Ureter (tissue), 1 donor: ENCODE measurements at regions not wholly inside any gene's neighbourhood (a gene's known extent, or its start where the extent isn't known, plus 50 kb on each side); places are given as distances from the start of the nearest gene placed in this dataset.

ENCODE experiments used
- DNase-seq: peaks from one replicate; pipeline ENCODE4 v3.0.0-alpha.2; 2020; ENCODE audit warnings: low spot score
- donor health status: DM: yes; HTN: yes; CAD: no.

- DNase-seq, result no peak
Measured at GRCh38 chr21:34022627-34023335, 50.6 kb upstream of the MRPS6 start.

DNA sequence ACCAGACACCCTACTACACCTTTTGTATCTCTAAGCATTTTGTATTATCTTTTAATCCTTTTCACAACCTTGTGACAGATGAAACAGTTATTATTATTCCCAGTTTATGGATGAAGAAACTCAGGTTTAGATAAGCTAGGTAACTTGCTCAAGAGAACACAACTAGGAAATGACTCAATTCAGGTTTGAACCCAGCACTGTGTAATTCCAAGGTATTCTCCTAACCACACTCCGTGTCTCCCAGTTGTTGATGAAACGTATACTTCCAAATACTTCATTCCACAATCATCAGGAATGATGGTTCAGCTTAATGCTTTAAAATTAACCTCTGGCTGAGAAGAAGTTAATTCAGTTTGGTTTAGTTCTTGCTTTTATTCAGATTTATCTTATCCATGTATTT lies 51.7 kb upstream of the MRPS6 start:
- DNase-seq, result no peak

GRCh38 chr21:34020983-34021553 lies 52.3 kb upstream of the MRPS6 start:
- DNase-seq, result no peak

DNA sequence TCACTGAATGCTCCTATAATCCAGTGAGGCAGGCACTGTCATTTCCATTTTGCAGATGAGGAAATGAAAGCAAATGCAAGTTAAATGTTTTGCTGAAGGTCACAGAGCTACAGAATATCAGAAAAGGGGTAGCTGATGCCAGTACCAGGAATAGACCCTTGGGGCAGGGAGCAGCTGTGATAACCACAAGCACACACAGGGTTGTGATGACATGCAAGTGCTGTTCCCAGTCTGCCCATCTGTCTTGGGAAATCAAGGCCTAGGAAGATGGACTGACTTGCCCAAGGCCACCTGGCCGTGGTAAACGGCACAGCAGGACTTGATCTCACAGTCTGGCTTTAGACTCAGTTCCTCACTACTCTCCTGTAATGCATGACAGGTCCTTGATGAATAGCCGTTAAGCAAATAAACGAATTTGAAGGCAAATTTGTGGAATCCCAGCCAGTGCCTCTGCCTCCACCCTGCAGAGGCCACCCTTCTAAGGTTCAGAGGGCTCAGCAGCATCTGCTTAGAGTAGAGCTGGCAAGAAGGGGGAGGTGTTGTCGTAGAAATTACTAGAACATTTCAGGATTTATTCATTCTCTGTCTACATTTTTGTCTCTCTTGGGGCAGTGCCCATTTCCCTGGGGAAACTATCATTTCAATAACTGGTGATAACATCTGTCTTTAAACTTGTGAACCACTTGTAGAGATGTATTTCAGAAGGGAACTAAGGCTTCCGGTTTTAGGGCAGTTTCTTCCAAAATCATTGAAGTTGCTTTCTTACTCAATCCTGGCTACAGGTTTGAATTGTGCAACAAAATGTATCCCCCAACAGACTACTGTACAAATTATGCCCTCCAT lies 53.2 kb upstream of the MRPS6 start:
- DNase-seq, result no peak

DNA sequence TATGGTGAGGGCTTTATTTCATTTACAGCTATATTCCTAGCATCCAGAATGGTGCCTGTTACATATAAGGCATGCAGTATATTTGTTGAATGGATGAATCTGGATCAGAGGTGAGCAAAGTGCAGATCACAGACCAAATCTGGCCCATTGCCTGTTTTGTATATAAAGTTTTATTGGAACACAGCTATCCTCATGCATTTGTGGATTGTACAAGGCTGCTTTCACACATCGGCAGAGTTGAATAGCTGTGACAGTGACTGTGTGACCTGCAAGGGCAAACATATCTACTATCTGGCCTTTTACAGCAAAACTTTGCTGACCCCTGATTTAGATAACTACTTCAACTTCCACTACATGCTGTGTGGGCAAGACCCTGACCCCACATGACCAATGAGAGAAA lies 54.0 kb upstream of the MRPS6 start:
- no peak for DNase-seq

DNA sequence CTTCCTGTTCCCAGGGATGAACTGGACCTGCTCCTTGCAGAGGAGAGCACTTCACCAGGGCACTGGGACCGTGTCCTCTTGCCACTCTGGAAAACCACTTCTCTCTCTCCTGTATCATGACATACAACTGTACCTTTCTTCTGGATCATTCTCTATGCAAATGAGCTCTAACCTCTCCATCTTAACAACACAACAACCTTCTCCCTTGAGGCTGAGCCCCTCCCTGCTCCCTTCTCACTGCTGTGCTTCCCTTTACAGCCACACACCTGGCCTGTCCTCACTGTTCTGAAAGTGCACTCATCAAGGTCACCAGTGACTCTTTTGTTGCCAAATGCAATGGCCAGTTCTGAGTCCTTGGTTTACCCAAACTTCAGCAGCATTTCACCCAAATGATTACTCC lies 54.5 kb upstream of the MRPS6 start:
- no peak for DNase-seq

DNA sequence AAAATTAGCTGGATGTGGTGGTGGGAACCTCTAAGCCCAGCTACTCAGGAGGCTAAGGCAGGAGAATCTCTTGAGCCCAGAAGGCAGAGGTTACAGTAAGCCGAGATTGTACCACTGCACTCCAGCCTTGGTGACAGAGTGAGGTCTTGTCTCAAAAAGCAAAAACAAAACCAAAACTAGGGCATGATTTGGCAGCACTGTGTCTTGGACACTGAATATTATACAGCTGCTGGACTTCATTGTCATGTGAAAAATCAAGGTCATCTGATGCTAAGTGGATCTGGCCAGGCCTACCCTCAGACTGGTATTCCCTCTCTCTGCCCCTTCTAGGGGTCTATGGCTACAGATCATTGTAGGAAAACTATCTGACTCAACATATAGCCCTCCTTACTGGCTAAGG lies 55.2 kb upstream of the MRPS6 start:
- DNase-seq, result no peak

DNA sequence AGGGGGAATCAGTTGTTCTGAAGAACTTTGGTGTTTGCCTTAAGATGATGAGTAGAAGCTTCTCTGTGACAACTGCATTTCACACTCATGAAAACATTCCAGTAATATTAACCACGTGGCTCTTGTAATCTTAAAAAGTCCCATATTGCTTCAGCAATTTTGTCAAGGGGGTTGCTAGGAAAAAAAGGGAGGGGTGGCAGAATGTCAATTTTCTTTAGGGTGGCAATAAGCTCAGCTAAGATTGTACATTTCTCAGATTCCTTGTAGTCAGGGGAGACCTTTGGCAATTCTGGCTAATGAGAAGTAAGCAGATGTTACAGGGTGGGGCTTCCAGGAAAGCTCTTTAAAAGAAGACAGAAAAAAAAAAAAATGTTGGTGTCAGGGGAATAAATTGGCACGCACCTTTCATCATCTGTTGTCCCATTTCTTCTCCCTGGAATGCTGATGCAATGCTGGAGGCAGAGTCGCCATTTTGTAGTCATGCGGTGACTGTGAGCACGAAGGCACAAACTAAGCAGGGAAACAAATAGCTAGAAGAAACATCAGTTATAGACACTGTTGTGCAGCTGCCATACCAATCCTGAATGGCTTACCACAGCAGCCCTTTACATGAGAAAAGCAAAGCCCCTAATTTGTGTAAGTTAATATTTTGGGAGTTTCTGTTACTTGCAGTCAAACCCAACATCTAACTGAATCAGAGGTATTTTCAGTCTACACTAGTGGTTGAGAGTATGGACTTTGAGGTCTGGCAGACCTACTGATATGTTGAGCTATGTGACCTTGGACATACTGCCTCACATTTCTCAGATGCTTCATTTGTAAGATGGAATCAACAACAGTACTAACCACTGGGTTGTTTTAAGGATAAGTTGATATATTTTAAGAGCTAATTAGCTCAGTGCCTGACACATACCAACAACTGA lies 56.1 kb upstream of the MRPS6 start:
- DNase-seq, result no peak

- no peak for DNase-seq
Measured at GRCh38 chr21:34012640-34013039, 60.7 kb upstream of the MRPS6 start.

GRCh38 chr21:34011660-34012059 lies 61.7 kb upstream of the MRPS6 start:
- DNase-seq, result no peak

DNA sequence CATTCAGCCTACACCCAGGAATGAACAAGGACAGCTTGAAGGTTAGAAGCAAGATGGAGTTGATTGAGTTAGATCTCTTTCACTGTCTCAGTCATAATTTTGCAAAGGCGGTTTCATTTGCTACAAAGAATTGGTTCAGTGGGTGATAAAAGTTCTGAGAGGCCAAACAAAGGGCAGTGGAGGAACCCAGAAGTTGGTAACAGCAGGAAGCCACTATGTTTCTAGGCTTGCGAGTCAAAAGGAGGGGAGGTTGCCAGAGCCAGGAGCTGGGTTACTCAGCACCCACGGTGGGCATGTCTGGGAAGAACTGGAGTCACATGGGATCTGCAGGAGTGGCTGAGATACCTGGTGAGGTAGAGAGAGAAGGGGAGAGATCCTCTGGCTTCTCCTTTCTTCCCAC lies 64.2 kb upstream of the MRPS6 start:
- DNase-seq, result no peak

- no peak for DNase-seq
Measured at GRCh38 chr21:34008618-34009017, 64.8 kb upstream of the MRPS6 start.

DNA sequence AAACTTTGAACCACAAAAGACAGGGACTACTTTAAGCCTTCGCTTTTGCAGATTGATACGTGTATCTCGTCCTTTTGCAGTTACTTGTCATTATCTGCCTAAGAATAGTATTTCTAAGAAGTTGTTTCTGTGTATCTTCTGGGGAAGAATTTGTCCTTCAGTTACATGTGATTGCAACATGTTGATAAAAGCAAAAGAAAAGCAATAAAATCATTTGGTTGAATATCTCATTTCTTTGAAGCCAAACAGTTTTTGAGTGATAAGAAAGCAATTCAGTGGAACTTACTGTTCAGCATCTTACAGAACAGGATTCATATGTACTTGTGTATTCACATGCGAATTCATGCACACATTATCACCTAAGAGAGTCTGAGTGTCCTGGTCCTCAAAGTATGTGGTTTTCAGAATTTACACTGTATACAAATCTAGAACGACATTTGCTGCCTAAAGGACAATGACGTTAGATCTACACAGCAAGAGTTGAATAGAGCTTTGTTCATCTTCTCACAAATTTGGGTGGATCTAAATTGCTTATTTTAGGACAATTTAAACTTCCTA lies 66.7 kb upstream of the MRPS6 start:
- no peak for DNase-seq

GRCh38 chr21:34004974-34005373 lies 68.4 kb upstream of the MRPS6 start:
- no peak for DNase-seq

- no peak for DNase-seq
Measured at GRCh38 chr21:34004013-34004938, 69.1 kb upstream of the MRPS6 start.

- no peak for DNase-seq
Measured at GRCh38 chr21:34003428-34003827, 70.0 kb upstream of the MRPS6 start.

GRCh38 chr21:34000375-34000774 lies 73.0 kb upstream of the MRPS6 start:
- no peak for DNase-seq

GRCh38 chr21:33998809-33999208 lies 74.6 kb upstream of the MRPS6 start:
- DNase-seq, result no peak

DNA sequence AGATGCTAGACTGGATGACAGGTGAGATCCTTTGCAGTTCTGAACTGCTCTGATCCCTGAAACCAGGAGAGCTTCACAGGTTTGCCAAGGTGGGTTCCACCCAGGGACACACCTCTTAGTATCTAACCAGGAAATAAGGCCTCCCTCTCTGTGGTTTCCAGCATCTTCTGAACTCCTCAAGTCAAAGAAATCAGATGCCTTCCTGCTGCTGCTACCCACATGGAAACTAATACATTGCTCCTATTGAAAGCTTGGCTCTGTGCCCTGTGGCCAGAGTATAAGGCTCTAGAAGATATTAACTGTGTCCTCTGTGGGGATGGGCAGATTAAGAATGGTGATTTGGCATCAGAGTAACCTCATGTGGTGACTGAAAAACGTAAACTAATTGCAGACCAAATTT lies 75.0 kb upstream of the MRPS6 start:
- no peak for DNase-seq

GRCh38 chr21:33997436-33997835 lies 75.9 kb upstream of the MRPS6 start:
- no peak for DNase-seq

- DNase-seq, result no peak
Measured at GRCh38 chr21:33994373-33994772, 78.8 kb upstream of the ATP5PO start.
